Chondrocyte (in vitro differentiated cells): ENCODE measurements at regions not wholly inside any gene's neighbourhood (a gene's known extent, or its start where the extent isn't known, plus 50 kb on each side); places are given as distances from the start of the nearest gene placed in this dataset.

Experiments used
- DNase-seq: peaks from one replicate; pipeline ENCODE4 v3.0.0; 2021; ENCODE audit warnings: mixed read lengths, low spot score
- H3K27ac Mint-ChIP-seq: one replicate; pipeline ENCODE4 v1.8.0; 2021; ENCODE audit warnings: mild to moderate bottlenecking, moderate library complexity, mixed read lengths; ENCODE audit not compliant: unreplicated experiment
- H3K27me3 Mint-ChIP-seq: 2 replicates; pipeline ENCODE4 v1.8.0; 2021; ENCODE audit warnings: low read depth, mixed read lengths
- H3K36me3 Mint-ChIP-seq: 2 replicates; pipeline ENCODE4 v1.8.0; 2021; ENCODE audit warnings: low read depth, mixed read lengths
- H3K4me1 Mint-ChIP-seq: 2 replicates; pipeline ENCODE4 v1.8.0; 2021; ENCODE audit warnings: low read depth, mild to moderate bottlenecking, mixed read lengths
- H3K4me3 Mint-ChIP-seq: one replicate; pipeline ENCODE4 v1.8.0; 2021; ENCODE audit warnings: mild to moderate bottlenecking, moderate library complexity, mixed read lengths; ENCODE audit not compliant: unreplicated experiment
- H3K9me3 Mint-ChIP-seq: 2 replicates; pipeline ENCODE4 v1.8.0; 2021; ENCODE audit warnings: low read depth, mixed read lengths
- TF ChIP-seq, protein P1 (sequence below): fragments of 200-600 bp; sonication (generic); IDR thresholded peaks from 2 replicates; pipeline ENCODE4 v1.5.0; 2021; ENCODE audit warnings: antibody characterized with exemption, mild to moderate bottlenecking, moderate library complexity

DNA sequence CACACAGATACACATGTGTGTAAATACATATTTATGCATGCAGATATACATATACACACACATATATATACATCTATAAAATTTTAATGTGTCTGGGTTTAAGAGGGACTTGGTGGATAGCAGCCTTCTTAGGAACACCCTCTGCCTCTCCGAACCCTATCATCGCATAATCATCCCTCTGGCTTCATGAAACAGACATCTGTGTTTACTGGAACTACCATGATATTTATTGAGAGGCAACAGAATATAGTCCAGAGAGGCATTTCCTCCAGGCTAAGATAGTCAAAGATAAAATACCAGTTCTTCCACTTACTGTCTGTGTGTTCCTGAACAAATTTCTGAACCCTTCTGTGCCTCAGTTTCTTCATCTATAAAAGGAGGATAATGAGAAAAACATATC, 239.0 kb upstream of the FANCL start:
- Mint-ChIP-seq H3K27ac (no peak overlapping the region), H3K36me3 (no peaks in the 10 kb centered on the region), H3K9me3 (no peaks in the 10 kb centered on the region), H3K4me1 (peaks cover 5% of the 10 kb centered on the region), H3K27me3 (peaks cover 10% of the 10 kb centered on the region), H3K4me3 (no peak overlapping the region)
- DNase-seq, result no peak
- TF ChIP-seq, protein P1, sequence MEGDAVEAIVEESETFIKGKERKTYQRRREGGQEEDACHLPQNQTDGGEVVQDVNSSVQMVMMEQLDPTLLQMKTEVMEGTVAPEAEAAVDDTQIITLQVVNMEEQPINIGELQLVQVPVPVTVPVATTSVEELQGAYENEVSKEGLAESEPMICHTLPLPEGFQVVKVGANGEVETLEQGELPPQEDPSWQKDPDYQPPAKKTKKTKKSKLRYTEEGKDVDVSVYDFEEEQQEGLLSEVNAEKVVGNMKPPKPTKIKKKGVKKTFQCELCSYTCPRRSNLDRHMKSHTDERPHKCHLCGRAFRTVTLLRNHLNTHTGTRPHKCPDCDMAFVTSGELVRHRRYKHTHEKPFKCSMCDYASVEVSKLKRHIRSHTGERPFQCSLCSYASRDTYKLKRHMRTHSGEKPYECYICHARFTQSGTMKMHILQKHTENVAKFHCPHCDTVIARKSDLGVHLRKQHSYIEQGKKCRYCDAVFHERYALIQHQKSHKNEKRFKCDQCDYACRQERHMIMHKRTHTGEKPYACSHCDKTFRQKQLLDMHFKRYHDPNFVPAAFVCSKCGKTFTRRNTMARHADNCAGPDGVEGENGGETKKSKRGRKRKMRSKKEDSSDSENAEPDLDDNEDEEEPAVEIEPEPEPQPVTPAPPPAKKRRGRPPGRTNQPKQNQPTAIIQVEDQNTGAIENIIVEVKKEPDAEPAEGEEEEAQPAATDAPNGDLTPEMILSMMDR, result no peak

DNA sequence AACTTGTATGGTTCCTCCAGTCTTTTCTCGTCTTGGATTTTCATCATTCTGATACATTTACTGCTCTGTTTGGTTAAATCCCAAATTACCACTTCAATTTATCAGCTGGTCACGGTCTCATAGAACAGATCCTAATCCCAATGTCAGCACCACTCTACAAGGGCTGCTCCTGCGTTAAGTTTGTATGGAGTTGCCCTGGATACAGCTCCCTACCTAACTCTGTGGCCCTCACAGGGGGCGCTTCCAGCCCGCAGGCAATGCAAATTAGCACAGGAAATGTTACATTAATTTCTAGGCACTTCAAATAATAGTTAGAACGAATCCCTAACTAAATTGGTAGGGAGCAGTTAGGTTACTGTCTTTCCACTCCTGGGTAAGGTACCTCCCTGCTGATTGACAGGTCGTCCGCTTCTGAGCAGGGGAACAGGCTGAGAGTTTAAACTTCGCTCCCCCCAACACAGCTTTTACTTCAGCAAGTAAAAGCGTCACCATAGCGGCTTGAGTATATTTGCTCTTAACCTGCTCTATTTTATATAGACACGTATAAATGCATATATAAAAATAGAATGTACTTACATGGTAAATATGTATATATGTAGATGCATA, 238.5 kb upstream of the FANCL start:
- no peak for DNase-seq
- H3K4me1 Mint-ChIP-seq, result peaks cover 5% of the 10 kb centered on the region
- TF ChIP-seq, protein P1, result no peak
- no peak overlapping the region for H3K4me3 Mint-ChIP-seq
- H3K27ac Mint-ChIP-seq, result no peak overlapping the region
- H3K36me3 Mint-ChIP-seq, result no peaks in the 10 kb centered on the region
- H3K9me3 Mint-ChIP-seq, result no peaks in the 10 kb centered on the region
- peaks cover 10% of the 10 kb centered on the region for H3K27me3 Mint-ChIP-seq

DNA sequence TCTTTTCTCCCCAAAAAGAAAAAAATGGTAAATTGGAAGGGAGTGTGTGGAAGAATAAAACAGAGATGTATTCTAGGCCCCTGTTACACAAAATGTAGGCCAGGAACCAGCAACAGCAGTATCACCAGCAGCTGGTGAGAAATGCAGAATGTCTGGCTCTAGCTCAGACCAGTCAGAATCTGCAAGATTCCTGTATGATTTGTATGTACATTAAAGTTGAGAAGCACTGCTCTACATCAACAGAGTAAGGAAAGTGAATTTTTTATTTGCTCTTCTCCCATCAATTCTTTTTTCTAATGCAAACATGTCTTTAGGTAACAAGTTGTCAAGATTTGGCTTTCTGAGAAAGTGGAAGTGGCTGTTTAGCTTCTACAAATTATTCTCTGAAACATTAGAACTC, 235.4 kb upstream of the FANCL start:
- Mint-ChIP-seq H3K4me1 (no peaks in the 10 kb centered on the region), H3K36me3 (no peaks in the 10 kb centered on the region), H3K27ac (no peak overlapping the region), H3K4me3 (no peak overlapping the region), H3K9me3 (no peaks in the 10 kb centered on the region), H3K27me3 (peaks cover 15% of the 10 kb centered on the region)
- TF ChIP-seq, protein P1, result no peak
- no peak for DNase-seq

DNA sequence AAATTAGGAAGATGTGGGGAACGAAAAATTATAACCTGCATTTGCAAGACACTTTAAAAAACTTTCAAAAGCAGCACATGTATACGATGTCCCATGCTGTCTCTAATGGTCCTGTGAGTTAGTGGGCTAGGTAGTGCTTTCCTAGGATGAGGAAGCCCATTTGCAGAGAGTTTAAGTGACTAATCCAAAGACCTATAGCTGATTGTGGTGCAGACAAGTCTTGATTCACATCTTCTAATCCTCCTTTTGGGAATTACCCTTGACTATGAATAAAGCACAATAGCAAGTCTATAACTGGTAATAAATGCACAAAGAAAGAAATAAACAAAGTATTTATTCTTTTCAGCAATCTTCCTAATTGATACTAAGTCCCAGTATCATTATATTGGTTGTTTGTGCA, 234.6 kb upstream of the FANCL start:
- TF ChIP-seq, protein P1, result no peak
- H3K9me3 Mint-ChIP-seq, result no peaks in the 10 kb centered on the region
- H3K27me3 Mint-ChIP-seq, result peaks cover 15% of the 10 kb centered on the region

DNA sequence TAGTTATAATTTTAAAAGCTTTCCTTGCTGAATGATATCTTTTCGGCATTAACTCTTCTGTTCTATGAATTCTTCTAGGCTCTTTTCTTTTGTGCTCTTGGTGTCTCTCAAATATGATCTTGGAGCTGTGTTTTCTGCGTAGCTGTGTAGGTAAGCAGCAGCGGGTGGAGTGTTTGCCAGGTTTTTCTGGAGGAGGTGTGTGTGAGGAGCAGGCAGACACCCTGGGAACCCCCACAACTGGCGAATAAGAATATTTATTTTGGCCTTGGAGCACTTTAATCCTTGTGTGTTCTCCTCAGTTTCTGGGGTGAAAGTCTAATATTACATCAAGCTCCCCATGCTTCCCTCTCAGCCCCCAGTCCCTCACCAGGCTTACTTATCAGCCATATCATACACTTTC, 232.0 kb upstream of the FANCL start:
- TF ChIP-seq, protein P1, result no peak
- no peak overlapping the region for H3K27ac Mint-ChIP-seq
- no peaks in the 10 kb centered on the region for H3K36me3 Mint-ChIP-seq
- H3K9me3 Mint-ChIP-seq, result no peaks in the 10 kb centered on the region
- H3K4me1 Mint-ChIP-seq, result no peaks in the 10 kb centered on the region
- no peak for DNase-seq
- H3K4me3 Mint-ChIP-seq, result no peak overlapping the region
- peaks cover 14% of the 10 kb centered on the region for H3K27me3 Mint-ChIP-seq

More for the DNA sequence above, 234.6 kb upstream of the FANCL start:
- no peaks in the 10 kb centered on the region for H3K4me1 Mint-ChIP-seq
- H3K27ac Mint-ChIP-seq, result no peak overlapping the region
- DNase-seq, result no peak
- H3K36me3 Mint-ChIP-seq, result no peaks in the 10 kb centered on the region
- no peak overlapping the region for H3K4me3 Mint-ChIP-seq
